ENCODE measurements at regions not wholly inside any gene's neighbourhood (a gene's known extent, or its start where the extent isn't known, plus 50 kb on each side); places are given as distances from the start of the nearest gene placed in this dataset.

DNA sequence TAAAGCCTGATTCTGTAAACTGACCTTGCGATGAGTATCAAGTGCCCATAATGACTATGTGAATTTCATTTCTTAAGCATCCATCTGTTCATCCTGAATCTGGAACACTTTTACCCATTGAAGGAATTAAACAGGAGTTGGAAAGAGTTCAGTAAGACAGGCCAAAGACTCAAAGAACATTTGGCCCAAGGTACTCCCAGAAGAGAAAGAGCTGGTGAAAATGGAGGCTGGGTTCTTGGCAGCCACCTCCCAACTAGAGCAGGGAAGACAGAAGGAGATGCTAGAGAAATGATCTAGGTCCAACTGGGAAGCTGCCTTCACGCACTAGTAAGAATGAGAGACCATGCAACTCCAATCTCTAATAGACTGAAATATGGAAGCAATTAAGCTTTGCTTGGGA lies 57.1 kb upstream of the ADRA1D start:
- Mint-ChIP-seq H3K36me3 (no peaks in the 10 kb centered on the region), H3K27me3 (peaks cover 7 to 17% of the 10 kb centered on the region in 2 donors), H3K9me3 (peaks cover 0 to 2% (median 0%) of the 10 kb centered on the region in 3 donors), H3K27ac (no peak overlapping the region), H3K4me3 (no peak overlapping the region), H3K4me1 (no peaks in the 10 kb centered on the region)
- Histone ChIP-seq H3K27me3 (replicated peaks in 1 of 2; ENCODE audit: control insufficient read depth in 2 of 2, extremely low read depth in 1 of 2, insufficient read depth in 2 of 2, low read length in 1 of 2) (peaks cover 0 to 7% of the 10 kb centered on the region in 2 experiments), H3K4me3 (ENCODE audit: control insufficient read depth in 1 of 2, extremely low read depth in 1 of 2, low read length in 1 of 2) (no peak overlapping the region), H3K36me3 (ENCODE audit: control insufficient read depth in 2 of 2, extremely low read depth in 1 of 2, insufficient read depth in 1 of 2, low read length in 1 of 2) (no peaks in the 10 kb centered on the region), H3K4me1 (ENCODE audit: control insufficient read depth in 1 of 2, extremely low read depth in 1 of 2, insufficient read depth in 2 of 2, low read length in 2 of 2) (no peaks in the 10 kb centered on the region), H3K9me3 (no peaks in the 10 kb centered on the region), H3K27ac (ENCODE audit: low read length) (no peak overlapping the region)
- ChIA-PET CTCF (no interaction called here), POLR2A (no interaction called here)
- DNase-seq (no peak), ATAC-seq (replicated peaks in 1 of 4) (no peak)
- WGBS (ENCODE audit: insufficient coverage) = 86% methylated on average over 1 of the region's 2 CpGs

DNA sequence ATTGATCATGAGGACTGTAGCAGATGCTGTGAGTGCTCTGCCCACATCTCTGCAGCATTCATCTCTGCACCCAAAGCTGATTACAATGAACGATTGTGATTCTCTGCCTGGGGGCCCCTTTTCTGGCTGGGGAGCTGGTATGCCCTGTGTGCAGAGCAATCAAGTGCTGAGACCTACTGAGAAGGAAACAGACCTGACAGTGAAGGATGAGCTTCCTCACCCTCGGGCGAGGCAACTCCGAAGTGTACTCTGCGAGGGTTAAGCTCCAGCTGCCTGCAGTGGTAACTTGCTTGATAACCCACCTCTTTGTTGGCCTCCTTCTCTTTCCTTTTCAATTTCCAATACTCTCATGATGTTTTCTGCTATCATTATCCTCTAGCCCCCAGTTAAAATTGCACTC lies 56.0 kb upstream of the ADRA1D start:
- 71% methylated on average over 4 of the region's 5 CpGs for WGBS (ENCODE audit: insufficient coverage)
- no peak overlapping the region for H3K27ac ChIP-seq (ENCODE audit: low read length)
- Mint-ChIP-seq H3K9me3 (no peaks in the 10 kb centered on the region), H3K36me3 (no peaks in the 10 kb centered on the region), H3K4me3 (no peak overlapping the region), H3K4me1 (no peaks in the 10 kb centered on the region), H3K27me3 (peaks cover 9 to 20% of the 10 kb centered on the region in 2 donors), H3K27ac (no peak overlapping the region)
- no peak for DNase-seq
- H3K4me1 ChIP-seq (ENCODE audit: control insufficient read depth in 1 of 2, extremely low read depth in 1 of 2, insufficient read depth in 2 of 2, low read length in 2 of 2) = no peaks in the 10 kb centered on the region
- no peak for ATAC-seq (replicated peaks in 1 of 4)
- ChIA-PET POLR2A (no interaction called here), CTCF (no interaction called here)
- H3K4me3 ChIP-seq (ENCODE audit: control insufficient read depth in 1 of 2, extremely low read depth in 1 of 2, low read length in 1 of 2) = no peak overlapping the region
- H3K27me3 ChIP-seq (replicated peaks in 1 of 2; ENCODE audit: control insufficient read depth in 2 of 2, extremely low read depth in 1 of 2, insufficient read depth in 2 of 2, low read length in 1 of 2) = peaks cover 0 to 13% of the 10 kb centered on the region in 2 experiments
- H3K9me3 ChIP-seq = no peaks in the 10 kb centered on the region
- no peaks in the 10 kb centered on the region for H3K36me3 ChIP-seq (ENCODE audit: control insufficient read depth in 2 of 2, extremely low read depth in 1 of 2, insufficient read depth in 1 of 2, low read length in 1 of 2)

DNA sequence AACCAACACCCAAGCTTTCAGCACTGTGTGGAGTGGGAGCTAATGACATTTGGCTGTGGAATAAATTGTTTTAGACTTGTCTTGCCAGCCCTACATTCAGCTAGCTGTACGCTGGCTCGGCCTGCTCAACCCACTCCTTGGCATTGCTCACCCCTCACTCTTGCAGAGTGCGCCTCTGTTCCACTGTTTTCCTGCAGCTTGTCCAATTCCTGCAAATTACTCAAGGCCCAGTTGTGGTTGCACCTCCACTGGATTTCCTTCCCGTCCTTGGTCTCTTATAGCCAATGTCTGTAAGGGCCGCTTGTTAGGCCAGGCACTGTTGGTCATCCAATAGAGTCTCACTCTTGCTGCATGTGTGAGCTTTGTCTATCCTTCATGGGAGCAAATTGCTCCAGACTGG lies 55.5 kb upstream of the ADRA1D start:
- peaks cover 0 to 12% of the 10 kb centered on the region in 2 experiments for H3K27me3 ChIP-seq (replicated peaks in 1 of 2; ENCODE audit: control insufficient read depth in 2 of 2, extremely low read depth in 1 of 2, insufficient read depth in 2 of 2, low read length in 1 of 2)
- H3K4me1 ChIP-seq (ENCODE audit: control insufficient read depth in 1 of 2, extremely low read depth in 1 of 2, insufficient read depth in 2 of 2, low read length in 2 of 2) = no peaks in the 10 kb centered on the region
- 89% methylated on average over 5 of the region's 5 CpGs for WGBS (ENCODE audit: insufficient coverage)
- Mint-ChIP-seq H3K4me3 (no peak overlapping the region), H3K27ac (no peak overlapping the region), H3K36me3 (no peaks in the 10 kb centered on the region), H3K9me3 (no peaks in the 10 kb centered on the region), H3K4me1 (no peaks in the 10 kb centered on the region), H3K27me3 (peaks cover 12 to 19% of the 10 kb centered on the region in 2 donors)
- no peak overlapping the region for H3K27ac ChIP-seq (ENCODE audit: low read length)
- ATAC-seq (replicated peaks in 1 of 4) (no peak), DNase-seq (no peak)
- CTCF ChIA-PET = no interaction called here
- H3K36me3 ChIP-seq (ENCODE audit: control insufficient read depth in 2 of 2, extremely low read depth in 1 of 2, insufficient read depth in 1 of 2, low read length in 1 of 2) = no peaks in the 10 kb centered on the region
- no peaks in the 10 kb centered on the region for H3K9me3 ChIP-seq
- POLR2A ChIA-PET = no interaction called here
- H3K4me3 ChIP-seq (ENCODE audit: control insufficient read depth in 1 of 2, extremely low read depth in 1 of 2, low read length in 1 of 2) = no peak overlapping the region

DNA sequence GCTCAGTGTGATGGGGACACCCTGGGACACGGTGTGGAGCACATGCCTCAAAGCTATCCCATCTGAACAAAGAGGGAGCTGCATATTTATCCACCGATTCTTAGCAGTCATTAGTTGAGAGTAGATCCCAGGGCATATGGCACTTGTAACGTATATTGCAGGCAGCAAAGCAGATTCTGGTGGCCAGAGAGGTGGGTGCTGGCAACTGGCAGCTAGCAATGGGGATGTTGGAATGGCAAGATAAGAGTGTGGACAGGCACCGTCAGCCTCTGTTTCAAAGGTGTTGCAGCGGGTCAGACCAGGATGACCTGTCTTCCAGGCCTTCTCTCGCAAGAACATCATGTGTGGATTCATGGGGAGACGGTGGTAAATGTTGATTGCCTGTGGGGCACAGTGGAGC lies 54.0 kb upstream of the ADRA1D start:
- no peak for DNase-seq
- peaks cover 23 to 25% of the 10 kb centered on the region in 2 donors for H3K27me3 Mint-ChIP-seq
- no peak for ATAC-seq (replicated peaks in 1 of 4)
- Histone ChIP-seq H3K27me3 (replicated peaks in 1 of 2; ENCODE audit: control insufficient read depth in 2 of 2, extremely low read depth in 1 of 2, insufficient read depth in 2 of 2, low read length in 1 of 2) (peaks cover 0 to 13% of the 10 kb centered on the region in 2 experiments), H3K9me3 (no peaks in the 10 kb centered on the region), H3K27ac (ENCODE audit: low read length) (no peak overlapping the region), H3K4me1 (ENCODE audit: control insufficient read depth in 1 of 2, extremely low read depth in 1 of 2, insufficient read depth in 2 of 2, low read length in 2 of 2) (no peaks in the 10 kb centered on the region), H3K4me3 (ENCODE audit: control insufficient read depth in 1 of 2, extremely low read depth in 1 of 2, low read length in 1 of 2) (no peak overlapping the region), H3K36me3 (ENCODE audit: control insufficient read depth in 2 of 2, extremely low read depth in 1 of 2, insufficient read depth in 1 of 2, low read length in 1 of 2) (no peaks in the 10 kb centered on the region)
- POLR2A ChIA-PET = no interaction called here
- H3K9me3 Mint-ChIP-seq = no peaks in the 10 kb centered on the region
- WGBS (ENCODE audit: insufficient coverage) = 76% methylated on average over 7 of the region's 7 CpGs
- H3K36me3 Mint-ChIP-seq = no peaks in the 10 kb centered on the region
- no peaks in the 10 kb centered on the region for H3K4me1 Mint-ChIP-seq
- H3K27ac Mint-ChIP-seq = no peak overlapping the region
- CTCF ChIA-PET = no interaction called here
- no peak overlapping the region for H3K4me3 Mint-ChIP-seq

DNA sequence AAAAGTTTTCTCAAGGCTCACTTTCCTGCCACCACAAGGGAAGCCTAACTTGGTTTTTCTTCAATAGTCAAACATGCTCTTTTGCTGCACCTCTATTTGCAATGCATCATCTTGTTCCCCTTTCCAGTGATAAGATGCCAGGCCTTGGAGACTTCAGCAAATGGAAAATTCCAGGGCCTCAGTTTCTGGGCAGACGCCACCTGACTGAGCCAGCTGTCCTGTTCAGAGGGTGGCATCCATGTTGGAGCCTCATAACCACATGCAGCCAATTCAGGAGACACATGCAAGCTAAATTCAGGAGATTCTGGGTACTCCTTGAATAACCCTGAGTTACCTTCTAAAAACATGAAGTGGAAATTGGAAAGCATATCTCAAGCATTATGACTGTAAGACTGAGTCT lies 51.8 kb upstream of the ADRA1D start:
- WGBS (ENCODE audit: insufficient coverage) = 22% methylated on average over 1 of the region's 1 CpG
- Mint-ChIP-seq H3K9me3 (no peaks in the 10 kb centered on the region), H3K4me1 (no peaks in the 10 kb centered on the region), H3K27ac (no peak overlapping the region), H3K36me3 (no peaks in the 10 kb centered on the region), H3K4me3 (no peak overlapping the region), H3K27me3 (peaks cover 33 to 38% of the 10 kb centered on the region in 2 donors)
- Histone ChIP-seq H3K4me1 (ENCODE audit: control insufficient read depth in 1 of 2, extremely low read depth in 1 of 2, insufficient read depth in 2 of 2, low read length in 2 of 2) (no peaks in the 10 kb centered on the region), H3K36me3 (ENCODE audit: control insufficient read depth in 2 of 2, extremely low read depth in 1 of 2, insufficient read depth in 1 of 2, low read length in 1 of 2) (no peaks in the 10 kb centered on the region), H3K27me3 (replicated peaks in 1 of 2; ENCODE audit: control insufficient read depth in 2 of 2, extremely low read depth in 1 of 2, insufficient read depth in 2 of 2, low read length in 1 of 2) (peaks cover 0 to 16% of the 10 kb centered on the region in 2 experiments), H3K9me3 (no peaks in the 10 kb centered on the region), H3K27ac (ENCODE audit: low read length) (no peak overlapping the region), H3K4me3 (ENCODE audit: control insufficient read depth in 1 of 2, extremely low read depth in 1 of 2, low read length in 1 of 2) (no peak overlapping the region)
- ATAC-seq (replicated peaks in 1 of 4) (no peak), DNase-seq (no peak)
- ChIA-PET CTCF (no interaction called here), POLR2A (no interaction called here)

DNA sequence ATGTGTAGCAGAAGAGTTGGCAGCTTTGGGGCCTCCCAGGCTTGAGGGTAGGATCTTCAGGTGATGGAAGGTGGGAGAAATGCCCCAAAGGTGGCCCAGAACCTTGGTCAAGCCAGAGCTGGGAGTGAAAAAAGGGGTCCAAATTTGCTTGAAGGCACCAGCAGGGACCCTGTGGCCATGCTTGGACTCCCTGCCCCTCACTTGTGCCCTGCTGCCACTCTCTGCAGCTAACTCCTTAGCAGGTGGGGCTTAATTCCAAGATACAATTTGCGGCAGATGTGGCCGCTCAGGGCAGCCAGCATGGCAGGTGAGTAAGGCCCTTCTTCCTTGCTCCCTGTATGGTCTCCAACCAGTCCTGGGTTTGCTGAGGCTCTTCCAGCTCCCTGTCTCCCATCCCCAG lies 51.3 kb upstream of the ADRA1D start:
- H3K27ac Mint-ChIP-seq = no peak overlapping the region
- Histone ChIP-seq H3K27ac (ENCODE audit: low read length) (no peak overlapping the region), H3K36me3 (ENCODE audit: control insufficient read depth in 2 of 2, extremely low read depth in 1 of 2, insufficient read depth in 1 of 2, low read length in 1 of 2) (no peaks in the 10 kb centered on the region), H3K9me3 (no peaks in the 10 kb centered on the region), H3K27me3 (replicated peaks in 1 of 2; ENCODE audit: control insufficient read depth in 2 of 2, extremely low read depth in 1 of 2, insufficient read depth in 2 of 2, low read length in 1 of 2) (peaks cover 0 to 16% of the 10 kb centered on the region in 2 experiments), H3K4me3 (ENCODE audit: control insufficient read depth in 1 of 2, extremely low read depth in 1 of 2, low read length in 1 of 2) (no peak overlapping the region), H3K4me1 (ENCODE audit: control insufficient read depth in 1 of 2, extremely low read depth in 1 of 2, insufficient read depth in 2 of 2, low read length in 2 of 2) (no peaks in the 10 kb centered on the region)
- ChIA-PET CTCF (no interaction called here), POLR2A (no interaction called here)
- H3K36me3 Mint-ChIP-seq = no peaks in the 10 kb centered on the region
- 93% methylated on average over 2 of the region's 2 CpGs for WGBS (ENCODE audit: insufficient coverage)
- DNase-seq (no peak), ATAC-seq (replicated peaks in 1 of 4) (no peak)
- H3K4me3 Mint-ChIP-seq = no peak overlapping the region
- no peaks in the 10 kb centered on the region for H3K4me1 Mint-ChIP-seq
- no peaks in the 10 kb centered on the region for H3K9me3 Mint-ChIP-seq
- peaks cover 38 to 42% of the 10 kb centered on the region in 2 donors for H3K27me3 Mint-ChIP-seq

DNA sequence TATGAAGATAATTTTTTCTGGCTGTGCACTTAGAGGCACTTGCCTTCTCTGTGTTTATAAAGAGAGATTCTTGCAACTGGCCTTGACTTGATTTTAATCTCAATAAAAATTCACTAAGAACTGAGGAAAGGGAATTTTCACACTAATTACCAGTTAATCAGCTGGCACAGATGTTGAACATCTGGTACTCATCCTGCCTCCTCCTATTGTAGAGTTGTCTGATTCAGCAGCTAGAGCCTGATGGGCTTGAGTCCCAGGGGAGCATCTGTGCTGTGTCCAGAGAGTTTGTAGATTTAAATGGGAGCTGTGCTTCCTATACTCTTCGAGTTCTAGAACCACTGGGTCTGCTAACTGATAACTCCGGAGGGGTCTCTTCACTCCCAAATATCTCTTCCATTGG lies 50.7 kb upstream of the ADRA1D start:
- H3K27me3 Mint-ChIP-seq = peaks cover 43 to 46% of the 10 kb centered on the region in 2 donors
- no peak overlapping the region for H3K4me3 Mint-ChIP-seq
- Histone ChIP-seq H3K27ac (ENCODE audit: low read length) (no peak overlapping the region), H3K9me3 (no peaks in the 10 kb centered on the region), H3K4me3 (ENCODE audit: control insufficient read depth in 1 of 2, extremely low read depth in 1 of 2, low read length in 1 of 2) (no peak overlapping the region), H3K4me1 (ENCODE audit: control insufficient read depth in 1 of 2, extremely low read depth in 1 of 2, insufficient read depth in 2 of 2, low read length in 2 of 2) (no peaks in the 10 kb centered on the region), H3K27me3 (replicated peaks in 1 of 2; ENCODE audit: control insufficient read depth in 2 of 2, extremely low read depth in 1 of 2, insufficient read depth in 2 of 2, low read length in 1 of 2) (peaks cover 0 to 22% of the 10 kb centered on the region in 2 experiments), H3K36me3 (ENCODE audit: control insufficient read depth in 2 of 2, extremely low read depth in 1 of 2, insufficient read depth in 1 of 2, low read length in 1 of 2) (no peaks in the 10 kb centered on the region)
- DNase-seq (no peak), ATAC-seq (replicated peaks in 1 of 4) (no peak)
- POLR2A ChIA-PET = no interaction called here
- H3K36me3 Mint-ChIP-seq = no peaks in the 10 kb centered on the region
- no peaks in the 10 kb centered on the region for H3K9me3 Mint-ChIP-seq
- CTCF ChIA-PET = no interaction called here
- no CpG with 5 or more reads among the region's 2 CpGs for WGBS (ENCODE audit: insufficient coverage)
- no peak overlapping the region for H3K27ac Mint-ChIP-seq
- H3K4me1 Mint-ChIP-seq = no peaks in the 10 kb centered on the region

Data from T-cell (primary cell).